Lung (tissue), 11 donors: ENCODE measurements at regions not wholly inside any gene's neighbourhood (a gene's known extent, or its start where the extent isn't known, plus 50 kb on each side); places are given as distances from the start of the nearest gene placed in this dataset.

Experiments used
- ATAC-seq: fragments of 200-7000 bp; cut with Tn5 transposase; one replicate; pipeline ENCODE4 v1.9.1; 2020; ENCODE audit warnings: moderate number of reproducible peaks; ENCODE audit not compliant: insufficient read depth, low FRiP score
- DNase-seq, 3 donors: peaks; one replicate each; pipeline ENCODE4 v3.0.0-alpha.2; 2013 to 2017
- H3K27ac ChIP-seq, 2 donors: one replicate each; pipeline ENCODE4 v1.5.1; 2013; ENCODE audit warnings: mild to moderate bottlenecking in 2 of 2, moderate library complexity in 2 of 2, control low read depth in 1 of 2, inconsistent platforms in 1 of 2, low read depth in 1 of 2, low read length in 1 of 2
- H3K27me3 ChIP-seq, 3 donors: one replicate each; pipeline ENCODE4 v1.5.1; 2013; ENCODE audit warnings: low read length in 2 of 3; ENCODE audit not compliant: control insufficient read depth in 3 of 3, insufficient read depth in 3 of 3
- H3K36me3 ChIP-seq, 4 donors: one replicate each; pipeline ENCODE4 v1.5.1; 2013; ENCODE audit warnings: low read length in 4 of 4, mild to moderate bottlenecking in 1 of 4, moderate library complexity in 1 of 4; ENCODE audit not compliant: control insufficient read depth in 4 of 4, insufficient read depth in 4 of 4
- H3K4me1 ChIP-seq, 5 donors: one replicate each; pipeline ENCODE4 v1.5.1; 2013; ENCODE audit warnings: low read length in 5 of 5, mild to moderate bottlenecking in 2 of 5, moderate library complexity in 1 of 5; ENCODE audit not compliant: control insufficient read depth in 5 of 5, insufficient read depth in 5 of 5
- H3K4me3 ChIP-seq: one replicate; pipeline ENCODE4 v1.5.1; 2013; ENCODE audit warnings: mild to moderate bottlenecking, control low read depth, moderate library complexity
- H3K9ac ChIP-seq, 2 donors: one replicate each; pipeline ENCODE4 v1.5.1; 2013; ENCODE audit warnings: low read length in 2 of 2, control low read depth in 1 of 2; ENCODE audit not compliant: insufficient read depth in 1 of 2
- H3K9me3 ChIP-seq, 4 donors: one replicate each; pipeline ENCODE4 v1.5.1; 2013; ENCODE audit warnings: low read length in 3 of 4, mild to moderate bottlenecking in 1 of 4, moderate library complexity in 1 of 4; ENCODE audit not compliant: control insufficient read depth in 4 of 4, insufficient read depth in 3 of 4
- WGBS, 2 donors: extraction: QIAGEN DNeasy Blood & Tissue Kit; methylation state at CpG; one replicate each; pipeline ENCODE4 v1.1.7; 2013; 5-methylcytosine and 5-hydroxymethylcytosine counted together
- TF ChIP-seq, protein P1 (sequence below): IDR thresholded peaks from 2 replicates; pipeline ENCODE4 v1.5.1; 2012; ENCODE audit warnings: mild to moderate bottlenecking; ENCODE audit errors: control extremely low read depth, extremely low read depth
- donor health status: control.
- donor health status: control.
- donor health status: Bipolar disorder and iron deficiency.
- donor health status: healthy.
- donor health status: DM: yes; HTN: yes; CAD: no.

- Histone ChIP-seq H3K9ac (no peak overlapping the region), H3K9me3 (peaks cover 0 to 4% (median 1%) of the 10 kb centered on the region in 4 donors), H3K36me3 (no peaks in the 10 kb centered on the region), H3K27me3 (no peaks in the 10 kb centered on the region), H3K27ac (no peak overlapping the region), H3K4me3 (no peak overlapping the region), H3K4me1 (no peaks in the 10 kb centered on the region)
- no peak for ATAC-seq
- WGBS, 2 donors = 79 to 94% methylated on average over 2 of the region's 2 CpGs
- TF ChIP-seq, protein P1, sequence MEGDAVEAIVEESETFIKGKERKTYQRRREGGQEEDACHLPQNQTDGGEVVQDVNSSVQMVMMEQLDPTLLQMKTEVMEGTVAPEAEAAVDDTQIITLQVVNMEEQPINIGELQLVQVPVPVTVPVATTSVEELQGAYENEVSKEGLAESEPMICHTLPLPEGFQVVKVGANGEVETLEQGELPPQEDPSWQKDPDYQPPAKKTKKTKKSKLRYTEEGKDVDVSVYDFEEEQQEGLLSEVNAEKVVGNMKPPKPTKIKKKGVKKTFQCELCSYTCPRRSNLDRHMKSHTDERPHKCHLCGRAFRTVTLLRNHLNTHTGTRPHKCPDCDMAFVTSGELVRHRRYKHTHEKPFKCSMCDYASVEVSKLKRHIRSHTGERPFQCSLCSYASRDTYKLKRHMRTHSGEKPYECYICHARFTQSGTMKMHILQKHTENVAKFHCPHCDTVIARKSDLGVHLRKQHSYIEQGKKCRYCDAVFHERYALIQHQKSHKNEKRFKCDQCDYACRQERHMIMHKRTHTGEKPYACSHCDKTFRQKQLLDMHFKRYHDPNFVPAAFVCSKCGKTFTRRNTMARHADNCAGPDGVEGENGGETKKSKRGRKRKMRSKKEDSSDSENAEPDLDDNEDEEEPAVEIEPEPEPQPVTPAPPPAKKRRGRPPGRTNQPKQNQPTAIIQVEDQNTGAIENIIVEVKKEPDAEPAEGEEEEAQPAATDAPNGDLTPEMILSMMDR = no peak
- DNase-seq = no peak
These were observed 1365.7 kb upstream of the GJE1 start for GRCh38 chr6:140766999-140767398.

DNA sequence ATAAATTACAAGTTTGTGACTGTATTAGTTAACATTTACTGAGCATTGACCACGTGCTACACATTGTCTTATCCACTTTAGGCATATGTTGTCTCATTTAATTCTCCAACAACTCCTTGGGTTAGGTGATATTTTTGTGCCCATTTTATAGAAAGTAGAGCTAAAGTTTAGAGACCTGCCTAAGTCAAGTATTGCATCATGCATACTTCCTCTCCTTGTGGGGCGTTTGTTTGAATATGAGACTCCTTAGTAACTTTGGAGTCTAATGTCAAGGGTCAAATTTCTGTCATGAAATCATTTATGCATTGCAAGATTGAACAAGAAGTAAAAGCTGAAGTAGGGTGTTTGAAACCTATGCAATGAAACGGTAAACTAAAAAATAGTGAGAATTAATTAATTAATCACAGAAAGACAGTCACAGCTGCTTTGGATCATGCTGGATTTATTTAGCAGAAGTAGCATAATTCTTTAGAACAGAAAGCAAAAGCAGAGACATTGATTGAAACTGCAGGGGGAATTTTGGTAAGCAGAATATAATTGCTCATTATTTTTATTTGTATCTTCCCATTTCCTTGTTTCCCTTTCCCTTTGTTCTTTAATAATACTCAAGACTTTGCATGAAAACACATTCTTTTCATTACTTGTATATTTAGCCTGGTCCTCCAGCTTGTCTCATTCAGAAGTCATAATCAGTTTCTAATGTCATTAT is 1374.4 kb upstream of the GJE1 start:
- 62 to 71% methylated on average over 3 of the region's 3 CpGs for WGBS, 2 donors
- H3K9me3 ChIP-seq = no peaks in the 10 kb centered on the region
- H3K9ac ChIP-seq = no peak overlapping the region
- H3K4me3 ChIP-seq = no peak overlapping the region
- TF ChIP-seq, protein P1 = no peak
- no peaks in the 10 kb centered on the region for H3K4me1 ChIP-seq
- ATAC-seq = no peak
- no peaks in the 10 kb centered on the region for H3K36me3 ChIP-seq
- no peaks in the 10 kb centered on the region for H3K27me3 ChIP-seq
- no peak for DNase-seq
- no peak overlapping the region for H3K27ac ChIP-seq

DNA sequence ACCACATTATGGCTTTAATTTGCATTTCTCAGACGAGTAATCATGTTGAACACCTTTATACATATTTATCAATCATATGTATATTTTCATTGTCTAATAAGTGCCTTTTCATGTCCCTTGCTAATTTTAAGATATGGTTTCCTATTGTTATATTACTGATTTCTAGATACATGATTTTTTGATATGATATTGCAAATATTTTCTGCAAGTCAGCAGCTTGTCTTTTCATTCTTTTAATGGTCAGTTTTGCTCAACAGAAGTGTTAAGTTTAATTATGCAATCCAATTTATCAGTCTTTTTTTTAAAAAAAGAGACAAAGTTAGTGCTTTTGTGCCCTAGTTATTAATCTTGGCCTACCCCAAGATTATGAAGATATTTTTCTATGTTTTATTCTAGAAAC is 1377.8 kb upstream of the CITED2 start:
- H3K4me3 ChIP-seq = no peak overlapping the region
- H3K9ac ChIP-seq = no peak overlapping the region
- no peaks in the 10 kb centered on the region for H3K27me3 ChIP-seq
- TF ChIP-seq, protein P1 = no peak
- no peak overlapping the region for H3K27ac ChIP-seq
- H3K36me3 ChIP-seq = no peaks in the 10 kb centered on the region
- DNase-seq (no peak), ATAC-seq (no peak)
- no peaks in the 10 kb centered on the region for H3K4me1 ChIP-seq
- 81 to 97% methylated on average over 1 of the region's 1 CpG for WGBS, 2 donors
- peaks cover 0 to 4% (median 3%) of the 10 kb centered on the region in 4 donors for H3K9me3 ChIP-seq

- Histone ChIP-seq H3K4me3 (no peak overlapping the region), H3K36me3 (no peaks in the 10 kb centered on the region), H3K9me3 (peaks cover 0 to 7% (median 4%) of the 10 kb centered on the region in 4 donors), H3K27ac (no peak overlapping the region), H3K9ac (no peak overlapping the region), H3K27me3 (no peaks in the 10 kb centered on the region), H3K4me1 (no peaks in the 10 kb centered on the region)
- ATAC-seq = no peak
- DNase-seq = no peak
- WGBS, 2 donors = 85 to 88% methylated on average over 2 of the region's 2 CpGs
- TF ChIP-seq, protein P1 = no peak
These were observed 1372.7 kb upstream of the CITED2 start for GRCh38 chr6:140747114-140747513.
